ENCODE measurements at regions not wholly inside any gene's neighbourhood (a gene's known extent, or its start where the extent isn't known, plus 50 kb on each side); places are given as distances from the start of the nearest gene placed in this dataset.

GRCh38 chr2:238659231-238659630 is 188.7 kb upstream of the TWIST2 start:
- peak in 1 of 3 donors; percentile 33 for DNase-seq
- TF ChIP-seq, protein P1, sequence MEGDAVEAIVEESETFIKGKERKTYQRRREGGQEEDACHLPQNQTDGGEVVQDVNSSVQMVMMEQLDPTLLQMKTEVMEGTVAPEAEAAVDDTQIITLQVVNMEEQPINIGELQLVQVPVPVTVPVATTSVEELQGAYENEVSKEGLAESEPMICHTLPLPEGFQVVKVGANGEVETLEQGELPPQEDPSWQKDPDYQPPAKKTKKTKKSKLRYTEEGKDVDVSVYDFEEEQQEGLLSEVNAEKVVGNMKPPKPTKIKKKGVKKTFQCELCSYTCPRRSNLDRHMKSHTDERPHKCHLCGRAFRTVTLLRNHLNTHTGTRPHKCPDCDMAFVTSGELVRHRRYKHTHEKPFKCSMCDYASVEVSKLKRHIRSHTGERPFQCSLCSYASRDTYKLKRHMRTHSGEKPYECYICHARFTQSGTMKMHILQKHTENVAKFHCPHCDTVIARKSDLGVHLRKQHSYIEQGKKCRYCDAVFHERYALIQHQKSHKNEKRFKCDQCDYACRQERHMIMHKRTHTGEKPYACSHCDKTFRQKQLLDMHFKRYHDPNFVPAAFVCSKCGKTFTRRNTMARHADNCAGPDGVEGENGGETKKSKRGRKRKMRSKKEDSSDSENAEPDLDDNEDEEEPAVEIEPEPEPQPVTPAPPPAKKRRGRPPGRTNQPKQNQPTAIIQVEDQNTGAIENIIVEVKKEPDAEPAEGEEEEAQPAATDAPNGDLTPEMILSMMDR (IDR thresholded peaks at IDR 0.05; ENCODE audit: control extremely low read depth, extremely low read depth), result no peak
- Histone ChIP-seq H3K27me3 (ENCODE audit: control insufficient read depth in 3 of 3, insufficient read depth in 3 of 3, low read length in 2 of 3) (no peaks in the 10 kb centered on the region), H3K27ac (ENCODE audit: low read depth in 1 of 2, low read length in 1 of 2) (no peak overlapping the region), H3K9ac (ENCODE audit: insufficient read depth in 1 of 2, low read length in 2 of 2) (no peak overlapping the region), H3K4me3 (no peak overlapping the region), H3K36me3 (ENCODE audit: control insufficient read depth in 4 of 4, insufficient read depth in 4 of 4, low read length in 4 of 4) (no peaks in the 10 kb centered on the region), H3K4me1 (ENCODE audit: control insufficient read depth in 5 of 5, insufficient read depth in 5 of 5, low read length in 5 of 5) (peaks cover 0 to 6% (median 0%) of the 10 kb centered on the region in 5 donors), H3K9me3 (ENCODE audit: control insufficient read depth in 4 of 4, insufficient read depth in 3 of 4, low read length in 3 of 4) (peaks cover 0 to 4% (median 2%) of the 10 kb centered on the region in 4 donors)
- no peak for ATAC-seq (ENCODE audit: insufficient read depth, low FRiP score)
- 84 to 89% methylated on average over 6 of the region's 6 CpGs for WGBS, 2 donors

GRCh38 chr2:238663586-238663985 is 184.3 kb upstream of the TWIST2 start:
- H3K9me3 ChIP-seq (ENCODE audit: control insufficient read depth in 4 of 4, insufficient read depth in 3 of 4, low read length in 3 of 4), result peaks cover 0 to 5% (median 4%) of the 10 kb centered on the region in 4 donors
- no peaks in the 10 kb centered on the region for H3K36me3 ChIP-seq (ENCODE audit: control insufficient read depth in 4 of 4, insufficient read depth in 4 of 4, low read length in 4 of 4)
- TF ChIP-seq, protein P1 (IDR thresholded peaks at IDR 0.05; ENCODE audit: control extremely low read depth, extremely low read depth), result no peak
- WGBS, 2 donors, result 73 to 87% methylated on average over 9 of the region's 9 CpGs
- H3K27me3 ChIP-seq (ENCODE audit: control insufficient read depth in 3 of 3, insufficient read depth in 3 of 3, low read length in 2 of 3), result no peaks in the 10 kb centered on the region
- H3K4me3 ChIP-seq, result no peak overlapping the region
- H3K9ac ChIP-seq (ENCODE audit: insufficient read depth in 1 of 2, low read length in 2 of 2), result no peak overlapping the region
- no peak overlapping the region for H3K27ac ChIP-seq (ENCODE audit: low read depth in 1 of 2, low read length in 1 of 2)
- DNase-seq, result no peak
- H3K4me1 ChIP-seq (ENCODE audit: control insufficient read depth in 5 of 5, insufficient read depth in 5 of 5, low read length in 5 of 5), result no peaks in the 10 kb centered on the region
- ATAC-seq (ENCODE audit: insufficient read depth, low FRiP score), result no peak

DNA sequence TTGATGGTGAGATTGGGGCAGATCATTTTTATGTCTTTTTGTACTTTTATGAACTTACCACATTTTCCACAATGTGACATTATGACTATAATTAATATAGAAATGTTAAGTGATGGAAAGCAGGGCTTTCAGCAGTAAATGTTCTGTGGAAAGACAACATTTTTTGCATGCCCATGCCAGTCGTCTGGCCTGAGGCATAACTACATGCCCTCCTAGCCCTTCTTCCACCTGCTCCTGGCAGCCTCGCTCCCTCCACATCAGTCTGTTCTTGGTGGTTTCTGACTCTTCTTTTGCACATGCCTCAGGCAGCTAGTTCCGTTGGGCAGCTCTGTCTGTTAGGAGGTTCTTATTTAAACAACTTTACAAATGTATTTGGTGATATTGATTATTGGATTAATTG is 182.0 kb upstream of the TWIST2 start:
- Histone ChIP-seq H3K27me3 (ENCODE audit: control insufficient read depth in 3 of 3, insufficient read depth in 3 of 3, low read length in 2 of 3) (no peaks in the 10 kb centered on the region), H3K9ac (ENCODE audit: insufficient read depth in 1 of 2, low read length in 2 of 2) (no peak overlapping the region), H3K27ac (ENCODE audit: low read depth in 1 of 2, low read length in 1 of 2) (no peak overlapping the region), H3K36me3 (ENCODE audit: control insufficient read depth in 4 of 4, insufficient read depth in 4 of 4, low read length in 4 of 4) (no peaks in the 10 kb centered on the region), H3K4me1 (ENCODE audit: control insufficient read depth in 5 of 5, insufficient read depth in 5 of 5, low read length in 5 of 5) (no peaks in the 10 kb centered on the region), H3K9me3 (ENCODE audit: control insufficient read depth in 4 of 4, insufficient read depth in 3 of 4, low read length in 3 of 4) (peaks cover 0 to 5% (median 4%) of the 10 kb centered on the region in 4 donors), H3K4me3 (no peak overlapping the region)
- no peak for DNase-seq
- no peak for ATAC-seq (ENCODE audit: insufficient read depth, low FRiP score)
- WGBS, 2 donors, result 71 to 78% methylated on average over 3 of the region's 3 CpGs
- TF ChIP-seq, protein P1 (IDR thresholded peaks at IDR 0.05; ENCODE audit: control extremely low read depth, extremely low read depth), result no peak

DNA sequence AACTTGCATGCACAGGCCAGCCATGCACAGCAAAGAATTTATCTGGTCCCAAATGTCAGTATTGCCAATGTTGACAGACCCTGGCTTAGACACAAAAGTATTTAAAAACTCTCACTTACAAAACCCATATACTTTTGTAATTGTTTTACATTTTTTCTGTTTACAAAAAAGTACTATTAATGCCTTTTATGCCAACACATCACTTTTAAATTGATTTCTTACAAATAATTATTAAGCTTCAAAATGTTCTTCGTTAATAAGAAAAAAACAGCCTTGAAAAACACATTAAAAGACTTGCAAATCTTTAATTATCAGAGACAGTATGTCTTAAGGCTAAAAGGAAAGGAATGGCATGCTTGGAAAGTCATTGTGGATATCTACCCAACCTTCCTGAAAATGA is 181.3 kb upstream of the TWIST2 start:
- H3K27me3 ChIP-seq (ENCODE audit: control insufficient read depth in 3 of 3, insufficient read depth in 3 of 3, low read length in 2 of 3), result no peaks in the 10 kb centered on the region
- no peak overlapping the region for H3K27ac ChIP-seq (ENCODE audit: low read depth in 1 of 2, low read length in 1 of 2)
- TF ChIP-seq, protein P1 (IDR thresholded peaks at IDR 0.05; ENCODE audit: control extremely low read depth, extremely low read depth), result no peak
- 0 to 78% methylated on average over 1 of the region's 1 CpG for WGBS, 2 donors
- H3K9ac ChIP-seq (ENCODE audit: insufficient read depth in 1 of 2, low read length in 2 of 2), result no peak overlapping the region
- H3K9me3 ChIP-seq (ENCODE audit: control insufficient read depth in 4 of 4, insufficient read depth in 3 of 4, low read length in 3 of 4), result peaks cover 0 to 5% (median 3%) of the 10 kb centered on the region in 4 donors
- no peaks in the 10 kb centered on the region for H3K36me3 ChIP-seq (ENCODE audit: control insufficient read depth in 4 of 4, insufficient read depth in 4 of 4, low read length in 4 of 4)
- no peak for ATAC-seq (ENCODE audit: insufficient read depth, low FRiP score)
- no peaks in the 10 kb centered on the region for H3K4me1 ChIP-seq (ENCODE audit: control insufficient read depth in 5 of 5, insufficient read depth in 5 of 5, low read length in 5 of 5)
- H3K4me3 ChIP-seq, result no peak overlapping the region
- no peak for DNase-seq
